ENCODE measurements at regions not wholly inside any gene's neighbourhood (a gene's known extent, or its start where the extent isn't known, plus 50 kb on each side); places are given as distances from the start of the nearest gene placed in this dataset.

DNA sequence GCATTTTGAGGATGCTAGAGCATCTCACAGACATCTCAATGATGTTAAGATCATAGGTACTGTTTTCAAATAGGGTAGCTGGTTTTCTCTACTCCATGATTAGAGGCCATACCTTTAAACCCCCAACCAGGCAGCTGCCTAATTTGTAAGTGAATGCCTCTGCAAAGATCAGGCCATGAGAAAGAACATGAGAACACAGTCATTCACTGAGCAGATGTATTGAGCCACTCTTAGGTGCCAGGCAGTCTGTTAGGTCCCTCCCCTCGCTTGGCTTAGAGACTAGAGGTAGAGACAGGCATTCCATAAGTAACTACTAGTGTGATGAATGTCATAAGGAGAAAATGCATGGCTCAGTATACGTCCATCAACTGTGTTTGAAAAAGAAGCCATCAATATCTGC, 410.0 kb downstream of the FGF9 start:
- POLR2A ChIA-PET = no interaction called here

GRCh38 chr13:22081430-22081829, 410.6 kb downstream of the FGF9 start:
- Histone ChIP-seq H3K4me2 (replicated peaks; ENCODE audit: low read depth, low read length, poor library complexity, severe bottlenecking) (no peak overlapping the region), H3K36me3 (replicated peaks in 1 of 2; ENCODE audit: control extremely low read depth in 1 of 2, control insufficient read depth in 1 of 2, extremely low read depth in 1 of 2, insufficient read depth in 2 of 2, low read length in 1 of 2) (no peaks in the 10 kb centered on the region), H3K9me3 (ENCODE audit: control extremely low read depth in 1 of 3, control insufficient read depth in 2 of 3, insufficient read depth in 1 of 3, low read length in 2 of 3) (no peaks in the 10 kb centered on the region), H2AFZ (ENCODE audit: insufficient read depth, low read depth, low read length, poor library complexity, severe bottlenecking) (no peak overlapping the region), H3K79me2 (ENCODE audit: control insufficient read depth, insufficient read depth, low read length) (no peaks in the 10 kb centered on the region), H4K20me1 (ENCODE audit: control insufficient read depth, insufficient read depth, low read length, poor library complexity, severe bottlenecking) (no peaks in the 10 kb centered on the region), H3K27me3 (replicated peaks in 1 of 4; ENCODE audit: control extremely low read depth in 1 of 4, control insufficient read depth in 3 of 4, insufficient read depth in 4 of 4, low read length in 3 of 4) (peaks cover 0 to 3% (median 0%) of the 10 kb centered on the region in 4 experiments), H3K4me1 (ENCODE audit: control insufficient read depth in 2 of 2, insufficient read depth in 2 of 2, low read length in 2 of 2) (no peaks in the 10 kb centered on the region), H3K4me3 (ENCODE audit: control extremely low read depth in 1 of 5, extremely low read depth in 1 of 5, insufficient read depth in 1 of 5, low read depth in 2 of 5, low read length in 4 of 5) (no peak overlapping the region), H3K9ac (ENCODE audit: low read length) (no peak overlapping the region), H3K27ac (ENCODE audit: low read length in 2 of 2) (no peak overlapping the region)
- Mint-ChIP-seq H3K27me3 (no peaks in the 10 kb centered on the region), H3K4me1 (peaks cover 8% of the 10 kb centered on the region), H3K27ac (no peak overlapping the region), H3K4me3 (no peak overlapping the region), H3K9me3 (ENCODE audit: insufficient read depth) (no peaks in the 10 kb centered on the region)
- CTCF ChIA-PET = no interaction called here
- ATAC-seq (ENCODE audit: low read depth) (no peak), DNase-seq (no peak)
- POLR2A ChIA-PET = no interaction called here
- 100% methylated on average over 1 of the region's 6 CpGs for whole genome bisulfite sequencing (ENCODE audit: insufficient coverage)
- intact Hi-C loops (cut with micrococcal nuclease) = no loop called here
- TF ChIP-seq EZH2 (IDR thresholded peaks at IDR 0.05; ENCODE audit: borderline replicate concordance, insufficient read depth, low read depth, low read length, poor library complexity, severe bottlenecking) = no peak
- TF ChIP-seq, protein P1, sequence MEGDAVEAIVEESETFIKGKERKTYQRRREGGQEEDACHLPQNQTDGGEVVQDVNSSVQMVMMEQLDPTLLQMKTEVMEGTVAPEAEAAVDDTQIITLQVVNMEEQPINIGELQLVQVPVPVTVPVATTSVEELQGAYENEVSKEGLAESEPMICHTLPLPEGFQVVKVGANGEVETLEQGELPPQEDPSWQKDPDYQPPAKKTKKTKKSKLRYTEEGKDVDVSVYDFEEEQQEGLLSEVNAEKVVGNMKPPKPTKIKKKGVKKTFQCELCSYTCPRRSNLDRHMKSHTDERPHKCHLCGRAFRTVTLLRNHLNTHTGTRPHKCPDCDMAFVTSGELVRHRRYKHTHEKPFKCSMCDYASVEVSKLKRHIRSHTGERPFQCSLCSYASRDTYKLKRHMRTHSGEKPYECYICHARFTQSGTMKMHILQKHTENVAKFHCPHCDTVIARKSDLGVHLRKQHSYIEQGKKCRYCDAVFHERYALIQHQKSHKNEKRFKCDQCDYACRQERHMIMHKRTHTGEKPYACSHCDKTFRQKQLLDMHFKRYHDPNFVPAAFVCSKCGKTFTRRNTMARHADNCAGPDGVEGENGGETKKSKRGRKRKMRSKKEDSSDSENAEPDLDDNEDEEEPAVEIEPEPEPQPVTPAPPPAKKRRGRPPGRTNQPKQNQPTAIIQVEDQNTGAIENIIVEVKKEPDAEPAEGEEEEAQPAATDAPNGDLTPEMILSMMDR (IDR thresholded peaks at IDR 0.05) = no peak

More for the DNA sequence above, 410.0 kb downstream of the FGF9 start:
- Histone ChIP-seq H3K9me3 (ENCODE audit: control extremely low read depth in 1 of 3, control insufficient read depth in 2 of 3, insufficient read depth in 1 of 3, low read length in 2 of 3) (no peaks in the 10 kb centered on the region), H2AFZ (ENCODE audit: insufficient read depth, low read depth, low read length, poor library complexity, severe bottlenecking) (no peak overlapping the region), H3K36me3 (replicated peaks in 1 of 2; ENCODE audit: control extremely low read depth in 1 of 2, control insufficient read depth in 1 of 2, extremely low read depth in 1 of 2, insufficient read depth in 2 of 2, low read length in 1 of 2) (no peaks in the 10 kb centered on the region), H3K4me3 (ENCODE audit: control extremely low read depth in 1 of 5, extremely low read depth in 1 of 5, insufficient read depth in 1 of 5, low read depth in 2 of 5, low read length in 4 of 5) (no peak overlapping the region), H4K20me1 (ENCODE audit: control insufficient read depth, insufficient read depth, low read length, poor library complexity, severe bottlenecking) (no peaks in the 10 kb centered on the region), H3K4me1 (ENCODE audit: control insufficient read depth in 2 of 2, insufficient read depth in 2 of 2, low read length in 2 of 2) (no peaks in the 10 kb centered on the region), H3K4me2 (replicated peaks; ENCODE audit: low read depth, low read length, poor library complexity, severe bottlenecking) (no peak overlapping the region), H3K9ac (ENCODE audit: low read length) (no peak overlapping the region), H3K27me3 (replicated peaks in 1 of 4; ENCODE audit: control extremely low read depth in 1 of 4, control insufficient read depth in 3 of 4, insufficient read depth in 4 of 4, low read length in 3 of 4) (peaks cover 0 to 3% (median 0%) of the 10 kb centered on the region in 4 experiments), H3K27ac (ENCODE audit: low read length in 2 of 2) (no peak overlapping the region), H3K79me2 (ENCODE audit: control insufficient read depth, insufficient read depth, low read length) (no peaks in the 10 kb centered on the region)
- WGBS (ENCODE audit: insufficient coverage) = no CpG with 5 or more reads among the region's 2 CpGs
- DNase-seq = no peak
- Mint-ChIP-seq H3K27ac (no peak overlapping the region), H3K4me1 (peaks cover 11% of the 10 kb centered on the region), H3K9me3 (ENCODE audit: insufficient read depth) (no peaks in the 10 kb centered on the region), H3K4me3 (no peak overlapping the region), H3K27me3 (no peaks in the 10 kb centered on the region)
- no peak for ATAC-seq (ENCODE audit: low read depth)
- intact Hi-C loops (cut with micrococcal nuclease) = no loop called here
- CTCF ChIA-PET = no interaction called here
- TF ChIP-seq, protein P1 (IDR thresholded peaks at IDR 0.05) = no peak

All from B cell (primary cell).